GM18873 (cell line): ENCODE measurements at regions not wholly inside any gene's neighbourhood (a gene's known extent, or its start where the extent isn't known, plus 50 kb on each side); places are given as distances from the start of the nearest gene placed in this dataset.

Experiments
- ATAC-seq: cut with Tn5 transposase; IDR thresholded peaks from one replicate; pipeline ENCODE4 v1.9.1; 2021; ENCODE audit warnings: mild to moderate bottlenecking, moderate library complexity, moderate number of reproducible peaks; ENCODE audit not compliant: unreplicated experiment, low FRiP score

DNA sequence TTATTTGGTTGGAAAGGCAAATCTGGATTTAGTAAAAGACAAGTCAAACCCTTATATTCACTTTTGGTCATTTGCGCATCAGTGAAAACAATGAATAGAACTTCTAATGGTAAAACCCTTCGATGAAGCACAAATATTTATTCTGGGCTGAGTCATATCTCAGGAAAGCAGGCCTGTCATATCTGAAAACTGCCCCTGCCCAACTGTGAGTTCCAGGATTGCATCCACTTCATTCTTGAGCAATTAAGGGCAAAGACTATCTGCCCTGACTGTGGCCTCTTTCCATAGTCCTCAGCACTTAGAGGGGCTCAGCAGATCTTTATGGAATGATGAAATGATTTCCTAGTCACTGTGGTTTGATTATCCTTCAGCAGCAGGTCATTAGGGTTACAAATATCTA lies 795.2 kb upstream of the ID2 start:
- ATAC-seq, result no peak

DNA sequence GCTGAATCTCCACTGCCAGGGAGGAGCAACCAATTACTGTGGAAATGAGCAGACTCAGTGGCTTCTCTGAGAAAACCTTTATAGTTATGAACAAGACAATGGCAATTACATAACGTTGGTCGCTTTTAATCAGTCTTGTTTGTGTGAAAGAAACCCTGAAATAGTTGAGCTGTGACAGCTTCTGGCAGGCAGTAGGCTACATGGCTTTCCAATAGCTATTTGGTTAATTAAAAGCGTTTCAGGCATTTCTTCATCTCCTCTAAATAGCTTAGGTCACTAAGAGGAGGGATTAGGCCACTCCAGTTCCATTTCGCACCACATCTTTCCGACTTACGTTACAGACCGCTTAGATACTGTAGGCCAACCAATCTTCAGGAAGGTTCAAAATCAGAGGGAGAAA lies 794.4 kb upstream of the ID2 start:
- ATAC-seq, result no peak

DNA sequence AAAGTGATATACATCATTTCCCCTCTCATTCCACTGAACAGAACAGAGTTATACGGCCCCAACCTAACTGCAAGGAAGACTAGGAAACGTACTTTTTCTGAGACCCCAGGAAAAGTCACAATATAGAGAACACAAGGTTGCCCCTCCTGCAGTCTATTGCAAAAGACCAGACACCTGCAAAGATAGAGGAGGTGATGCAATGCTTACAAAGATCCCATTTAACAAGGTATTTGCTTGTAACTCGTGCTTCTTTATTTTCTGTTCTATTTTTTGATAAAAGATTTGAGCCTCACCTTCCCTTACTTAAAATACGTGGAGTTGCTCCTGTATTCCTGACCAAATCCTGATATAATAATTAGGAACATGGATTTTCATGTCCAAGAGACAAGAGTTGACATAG lies 793.0 kb upstream of the ID2 start:
- ATAC-seq, result no peak

DNA sequence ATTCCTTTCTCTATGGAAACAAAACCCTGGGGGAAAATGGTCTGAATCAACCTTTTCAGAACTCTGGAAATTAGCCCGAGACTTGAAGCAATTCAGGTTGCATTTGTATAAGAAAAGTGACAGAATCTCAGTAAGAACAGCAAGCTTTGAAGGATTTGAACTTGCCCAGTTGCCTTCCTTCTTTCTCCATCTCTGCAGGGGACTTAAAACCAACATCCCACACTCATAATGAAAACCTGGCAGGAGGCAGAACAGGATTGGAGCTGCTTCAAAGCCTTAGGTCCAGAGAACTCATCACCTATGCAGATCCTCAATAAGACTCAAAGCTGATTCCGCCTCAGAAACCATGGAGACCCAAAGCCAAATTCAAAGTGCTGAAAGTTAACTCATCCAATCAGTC lies 790.5 kb upstream of the ID2 start:
- ATAC-seq, result no peak

DNA sequence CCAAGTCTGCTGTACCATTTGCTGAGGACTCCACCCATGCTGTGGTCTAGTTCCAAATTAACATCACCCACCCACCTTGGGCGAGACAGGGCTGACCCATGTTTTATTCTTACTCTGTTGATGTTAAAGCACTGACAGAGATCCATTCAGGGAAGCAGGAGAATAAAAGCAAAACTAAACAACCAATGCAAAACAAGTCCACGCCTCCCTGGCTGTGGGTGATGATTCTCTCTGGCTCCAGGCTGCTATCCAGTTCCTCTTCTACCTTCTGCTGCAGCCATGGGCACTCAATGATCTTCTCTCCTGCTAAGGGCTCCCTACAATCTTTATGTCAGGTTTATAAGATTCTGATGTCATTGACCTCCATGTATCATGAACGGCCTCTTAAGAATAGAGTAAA lies 786.6 kb upstream of the ID2 start:
- ATAC-seq, result no peak

DNA sequence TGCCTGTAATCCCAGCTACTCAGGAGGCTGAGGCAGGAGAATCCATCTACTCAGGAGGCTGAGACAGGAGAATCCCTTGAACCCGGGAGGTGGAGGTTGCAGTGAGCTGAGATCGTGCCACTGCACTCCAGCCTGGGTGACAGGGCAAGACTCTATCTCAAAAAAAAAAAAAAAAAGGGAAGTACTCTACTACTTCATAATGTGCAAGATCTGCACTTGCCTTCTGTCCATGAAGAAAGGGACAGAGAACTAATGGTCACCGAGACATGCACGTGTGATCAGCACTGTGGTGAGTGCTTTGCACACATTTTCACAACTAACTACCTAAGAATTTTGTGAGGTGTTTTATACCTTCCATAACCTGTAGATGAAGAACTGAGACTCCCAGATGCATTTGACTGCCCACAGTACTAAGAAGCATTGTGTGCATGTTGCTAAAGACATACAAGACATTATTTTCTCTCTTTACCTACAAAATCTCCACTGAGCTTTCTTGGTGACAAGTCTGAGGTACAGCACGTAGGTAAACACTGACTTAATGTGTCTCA lies 784.8 kb upstream of the ID2 start:
- no peak for ATAC-seq

DNA sequence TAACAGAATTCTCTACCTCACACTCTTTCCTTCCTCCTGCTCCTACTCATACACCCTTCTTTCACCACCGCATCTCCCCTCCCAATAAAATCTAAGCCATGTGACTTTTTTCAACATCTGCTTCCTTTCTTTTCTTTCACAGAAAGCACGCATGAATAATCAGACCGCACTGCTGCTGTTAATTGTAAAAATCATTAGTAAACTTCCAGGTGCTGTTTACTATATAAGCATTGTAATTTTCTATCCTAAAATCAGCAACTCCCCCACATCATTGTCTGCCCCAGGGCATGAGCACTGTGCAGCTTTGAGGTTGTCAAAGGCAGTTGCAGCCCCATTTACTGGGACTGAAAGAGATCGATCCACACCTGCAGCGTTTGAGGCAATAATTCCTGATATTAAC lies 782.6 kb upstream of the ID2 start:
- no peak for ATAC-seq

DNA sequence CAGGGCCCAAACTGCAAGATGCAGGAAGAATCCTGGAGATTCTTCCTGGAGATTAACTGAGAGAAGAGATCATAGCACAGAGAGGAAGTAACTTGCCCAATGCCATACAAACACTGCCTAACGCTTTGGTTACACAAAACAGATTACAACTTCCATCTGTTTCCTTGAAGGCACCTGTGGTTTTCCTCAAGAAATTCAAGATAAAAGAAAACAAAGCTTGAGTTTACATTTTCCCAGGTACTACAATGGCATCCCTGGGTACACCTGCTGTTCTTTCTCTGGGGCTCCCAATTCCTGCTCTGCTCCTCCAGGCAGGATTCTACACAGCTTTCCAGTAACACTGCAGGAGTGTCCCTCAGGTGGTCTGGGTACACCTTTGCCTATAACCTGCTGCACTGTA lies 781.9 kb upstream of the ID2 start:
- no peak for ATAC-seq

DNA sequence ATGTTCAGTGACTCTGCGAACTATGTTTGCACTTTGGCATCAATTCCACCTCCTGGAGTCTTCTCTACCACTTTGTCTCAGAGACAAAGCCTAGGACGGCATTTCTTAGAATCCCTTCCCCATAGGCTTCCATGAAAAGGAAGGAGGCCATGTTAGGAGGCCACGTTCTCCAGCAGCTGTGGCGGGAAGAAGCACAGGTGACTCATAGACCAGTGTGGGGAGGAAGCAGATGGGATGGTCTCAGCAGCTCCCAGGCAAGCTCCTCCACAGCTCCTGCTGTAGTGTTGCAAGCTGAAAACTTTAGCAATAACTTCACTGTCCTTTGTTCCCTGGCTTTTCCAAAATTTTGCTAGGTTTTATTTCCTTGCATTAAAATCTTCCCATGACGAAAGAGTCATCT lies 781.3 kb upstream of the ID2 start:
- no peak for ATAC-seq

DNA sequence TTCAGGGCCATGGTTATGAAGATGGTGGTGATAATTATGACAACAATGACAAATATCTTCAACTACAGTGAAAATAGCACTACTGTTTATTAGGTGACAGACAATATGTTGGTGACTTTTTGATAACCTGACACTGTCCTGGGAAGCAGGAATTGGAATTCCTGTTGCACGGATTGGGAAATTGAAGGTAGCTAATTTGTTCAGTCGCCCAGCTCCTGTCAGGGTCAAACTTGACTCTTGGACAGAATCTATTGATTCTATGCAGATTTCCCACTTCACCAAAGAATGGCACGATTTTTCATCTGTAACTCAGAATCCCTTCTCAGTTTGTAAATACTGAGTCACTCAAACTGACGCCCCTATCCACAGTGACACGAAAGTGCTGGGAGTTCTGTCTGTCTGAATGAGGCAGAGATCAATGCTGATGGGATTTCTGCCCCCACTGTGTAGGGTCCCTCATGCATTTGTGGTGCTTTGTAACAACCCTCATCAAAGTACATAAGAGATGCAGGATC lies 779.5 kb upstream of the ID2 start:
- ATAC-seq, result no peak

DNA sequence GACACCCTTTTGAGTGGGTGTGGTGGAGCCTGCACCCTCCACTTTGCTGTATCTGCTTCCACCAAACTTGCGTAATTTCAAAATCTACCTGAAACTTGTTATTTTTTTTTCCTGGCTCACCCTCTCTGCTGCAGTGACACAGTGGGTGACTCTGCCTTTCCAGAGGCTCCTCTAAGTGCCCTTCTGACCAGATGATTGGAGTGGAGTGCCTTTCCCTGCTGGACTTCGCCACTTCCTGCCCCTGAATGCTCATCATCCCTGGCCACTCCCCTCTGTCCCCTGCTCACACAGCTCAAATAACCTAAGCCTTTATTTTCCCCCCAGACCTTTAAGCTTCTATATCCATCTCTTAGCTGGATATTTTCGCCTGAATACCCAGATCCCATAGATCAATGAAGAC lies 777.5 kb upstream of the ID2 start:
- no peak for ATAC-seq

DNA sequence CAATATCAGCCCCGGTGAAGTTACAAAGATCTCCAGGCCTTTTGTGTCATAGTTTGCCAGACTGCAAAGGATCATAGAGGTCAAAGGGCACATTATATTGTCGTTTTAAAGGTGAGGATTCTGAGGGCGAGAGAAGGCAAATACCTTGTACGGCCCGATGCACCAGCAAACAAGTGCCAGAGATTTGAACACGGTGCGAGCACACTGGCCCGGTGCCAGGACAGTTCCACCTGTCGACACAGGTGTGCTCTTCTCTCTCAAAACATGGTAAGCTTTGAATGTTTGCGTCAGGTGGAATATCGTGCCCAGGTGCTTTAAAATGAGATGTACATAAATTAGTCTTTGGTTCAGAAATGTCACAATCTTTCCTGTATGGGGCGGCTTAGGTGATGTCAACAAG lies 776.1 kb upstream of the ID2 start:
- no peak for ATAC-seq

DNA sequence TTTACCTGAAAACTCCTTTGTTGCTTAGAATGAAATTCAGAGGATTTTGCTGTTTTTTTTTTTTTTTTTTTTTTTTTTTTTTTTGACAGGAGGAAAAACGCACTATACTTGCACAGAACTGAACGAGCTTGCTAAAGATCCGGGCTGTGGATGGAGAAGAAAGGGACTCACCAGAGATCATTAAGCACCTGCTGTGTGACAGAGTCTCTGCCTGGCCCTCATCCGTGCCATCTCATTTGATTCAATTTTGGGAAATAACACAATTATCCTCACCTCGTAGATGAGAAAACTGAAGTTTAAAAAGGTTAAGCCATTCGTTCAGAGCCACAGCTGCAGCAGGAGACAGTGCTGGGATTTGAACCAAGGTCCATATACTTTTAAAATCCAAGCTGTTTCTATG lies 775.4 kb upstream of the ID2 start:
- no peak for ATAC-seq

DNA sequence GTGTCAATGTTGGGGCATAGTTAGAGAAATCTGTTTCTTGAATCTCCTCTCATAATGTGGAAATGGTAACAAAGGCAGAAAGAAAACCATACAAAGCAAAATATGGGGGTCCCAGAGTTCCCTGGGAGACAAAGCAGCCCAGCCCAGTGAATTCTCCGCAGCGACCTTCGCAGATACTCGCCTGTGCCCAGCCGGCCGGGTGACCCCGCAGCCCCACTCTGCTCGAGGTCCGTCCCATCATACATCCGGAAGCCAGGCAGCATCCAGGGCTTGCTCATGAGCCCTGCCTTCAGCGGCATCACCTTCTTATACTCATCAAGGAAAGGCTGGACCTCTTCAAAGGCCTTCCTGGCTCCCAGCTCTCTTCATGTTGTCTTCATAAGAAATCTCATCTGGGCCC lies 774.8 kb upstream of the ID2 start:
- ATAC-seq, result no peak

DNA sequence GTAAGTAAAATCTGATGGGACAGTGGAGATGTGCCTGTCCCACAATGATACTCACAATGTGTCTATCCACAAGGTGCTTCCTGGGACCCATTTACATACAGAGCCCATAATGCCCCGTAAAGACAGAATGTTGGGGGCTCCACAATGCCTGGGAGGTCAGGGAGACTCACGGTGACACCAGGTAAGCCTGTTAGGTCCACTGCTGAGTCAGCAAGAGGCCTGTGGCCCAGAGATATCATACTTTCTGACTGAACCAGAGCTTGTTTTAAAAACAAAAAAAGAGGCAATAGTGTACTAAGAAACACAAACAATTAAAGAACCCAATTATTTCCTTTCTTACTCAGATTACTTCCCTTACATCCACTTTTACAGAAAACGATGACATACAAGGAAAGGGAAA lies 771.1 kb upstream of the ID2 start:
- no peak for ATAC-seq

DNA sequence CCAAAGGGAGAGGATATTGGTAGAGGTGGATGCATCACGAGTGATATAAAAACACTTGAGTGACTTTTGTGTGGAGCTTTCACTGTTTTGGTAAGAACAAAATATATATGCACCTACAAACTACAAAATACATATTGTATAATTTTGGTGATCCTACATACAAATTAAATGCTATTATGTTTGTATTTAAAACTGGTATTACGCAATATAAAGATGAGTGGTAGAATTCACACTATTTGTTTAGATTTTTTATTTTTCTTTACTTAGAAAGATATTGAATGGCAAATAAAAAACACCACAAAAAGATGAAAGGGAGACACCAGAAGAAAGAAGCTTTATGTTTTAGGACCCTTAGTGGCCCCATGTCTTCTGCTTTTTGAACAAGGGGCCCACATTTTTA lies 770.7 kb upstream of the ID2 start:
- no peak for ATAC-seq

DNA sequence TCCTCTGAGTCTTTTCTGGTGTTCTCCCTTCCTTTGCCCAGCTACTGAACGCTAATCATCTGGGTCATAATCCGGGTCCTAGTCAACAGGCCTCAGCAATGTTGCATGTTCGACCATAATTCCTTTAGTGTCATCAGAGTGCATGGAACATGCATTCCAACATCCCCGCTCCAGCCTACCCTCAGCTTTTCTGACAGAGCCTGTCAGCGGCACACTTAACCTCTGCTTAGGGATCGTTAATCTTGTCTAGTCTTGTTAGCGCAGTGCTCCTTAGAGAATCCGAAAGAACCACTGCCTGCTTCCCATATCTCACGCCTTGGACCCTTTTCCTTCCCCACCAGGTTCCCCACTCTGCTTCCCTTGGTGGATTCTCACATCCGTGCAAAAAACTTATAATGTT lies 767.9 kb upstream of the ID2 start:
- no peak for ATAC-seq

DNA sequence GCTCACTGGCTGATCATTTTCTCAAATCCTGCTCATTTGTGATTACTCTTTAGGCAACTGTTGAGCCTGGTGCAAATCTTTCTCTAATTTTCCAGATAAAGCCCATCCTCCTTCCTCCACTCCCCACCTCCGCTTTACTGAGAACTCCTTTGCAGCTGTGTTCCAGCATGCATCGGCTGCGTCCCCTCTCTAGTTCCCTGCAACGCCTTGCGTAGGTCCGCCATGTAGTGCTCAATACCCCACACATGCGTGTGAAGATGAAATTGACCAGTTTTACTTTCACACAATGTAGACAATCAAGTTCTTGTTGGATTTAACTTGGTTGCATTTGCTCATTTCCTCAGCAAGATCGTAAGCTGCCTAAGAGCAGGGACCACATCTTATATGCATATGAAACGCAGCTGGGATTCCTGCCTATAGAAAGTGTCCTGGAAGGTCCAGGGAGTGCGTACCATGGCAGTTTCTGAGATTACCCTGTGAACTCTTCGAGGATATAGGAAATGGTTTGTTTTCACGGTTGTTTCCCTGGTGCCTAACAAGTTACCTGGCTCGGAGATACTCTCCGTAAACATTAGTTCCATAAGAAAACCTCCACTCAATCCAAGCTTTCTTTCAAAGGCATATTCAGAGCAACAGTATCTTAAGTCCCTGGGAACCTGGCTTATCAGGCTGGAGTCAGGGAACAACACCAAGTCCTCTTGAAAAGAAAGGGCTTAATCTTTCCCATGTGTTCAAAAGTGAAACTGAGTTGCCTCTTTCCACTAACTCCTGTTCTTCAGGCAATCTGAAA lies 766.4 kb upstream of the ID2 start:
- no peak for ATAC-seq

DNA sequence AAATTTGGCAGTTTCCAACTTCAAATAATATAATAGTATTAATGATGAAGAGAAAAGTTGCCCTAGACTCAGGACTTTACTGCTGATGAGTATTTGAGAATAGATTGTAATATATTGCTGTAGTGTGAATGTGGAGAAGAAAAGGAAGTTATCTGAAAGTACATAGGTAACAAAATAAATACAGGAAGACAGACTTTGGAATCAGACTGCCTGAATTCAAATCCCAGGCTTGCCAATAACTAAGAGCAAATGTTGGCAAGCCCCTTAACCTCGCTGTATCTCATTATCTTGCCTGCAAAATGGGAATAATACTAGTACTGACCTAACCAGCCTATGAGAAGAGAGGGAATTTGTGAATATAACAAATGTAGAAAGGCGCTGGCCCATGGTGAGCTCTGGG lies 765.2 kb upstream of the ID2 start:
- ATAC-seq, result no peak

DNA sequence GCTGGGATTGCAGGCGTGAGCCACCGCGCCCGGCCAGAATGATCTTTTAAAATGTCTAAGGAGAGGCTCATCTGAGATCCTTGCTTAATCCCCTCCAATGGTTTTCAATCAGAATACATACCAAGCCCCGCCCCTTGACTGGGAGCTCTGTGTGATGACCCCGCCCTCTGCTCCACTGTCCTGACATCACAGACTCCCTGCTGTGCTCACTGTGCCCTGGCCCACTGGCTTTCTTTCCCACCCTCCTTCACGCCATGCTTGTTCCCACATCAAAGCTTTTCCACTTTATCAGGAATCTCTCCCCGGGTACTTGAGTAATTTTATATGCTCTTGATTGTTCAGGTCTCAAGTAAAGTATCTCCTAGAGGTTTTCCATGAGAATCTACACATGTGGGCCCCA lies 762.3 kb upstream of the ID2 start:
- no peak for ATAC-seq

DNA sequence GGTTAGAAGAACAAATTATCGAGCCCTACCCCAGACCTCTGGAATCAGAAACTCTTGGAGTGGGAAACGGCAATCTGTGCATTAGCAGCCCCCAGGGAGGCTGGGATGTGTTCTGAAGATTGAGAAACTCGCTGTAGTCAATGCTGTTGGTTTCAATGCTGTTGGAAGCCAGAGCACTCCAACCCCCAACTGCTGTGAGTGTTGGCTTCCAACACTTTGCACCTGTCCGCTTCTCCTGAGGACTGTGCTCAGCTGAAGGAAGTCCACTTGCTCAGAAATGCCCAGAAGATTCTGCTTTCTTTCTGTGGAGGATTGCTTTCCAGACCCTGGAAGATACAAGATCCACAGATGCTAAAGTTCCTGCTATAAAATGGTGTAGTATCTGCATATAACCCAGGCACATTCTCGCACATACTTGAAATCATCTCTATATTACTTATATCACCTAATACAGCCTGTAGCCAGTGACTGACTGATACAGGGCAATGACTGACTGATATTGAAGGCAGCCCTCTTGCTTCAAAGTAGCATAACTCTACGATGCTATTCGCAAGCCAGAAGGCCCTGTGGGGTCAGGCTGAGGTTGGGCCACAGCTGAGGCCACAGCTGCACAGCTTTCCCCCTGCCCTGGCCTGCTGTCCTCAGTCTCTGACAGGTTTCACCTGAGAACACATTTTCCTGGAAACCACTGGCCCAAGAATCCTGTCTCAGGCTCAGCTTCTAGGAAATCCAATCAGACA lies 757.7 kb upstream of the ID2 start:
- ATAC-seq, result no peak

DNA sequence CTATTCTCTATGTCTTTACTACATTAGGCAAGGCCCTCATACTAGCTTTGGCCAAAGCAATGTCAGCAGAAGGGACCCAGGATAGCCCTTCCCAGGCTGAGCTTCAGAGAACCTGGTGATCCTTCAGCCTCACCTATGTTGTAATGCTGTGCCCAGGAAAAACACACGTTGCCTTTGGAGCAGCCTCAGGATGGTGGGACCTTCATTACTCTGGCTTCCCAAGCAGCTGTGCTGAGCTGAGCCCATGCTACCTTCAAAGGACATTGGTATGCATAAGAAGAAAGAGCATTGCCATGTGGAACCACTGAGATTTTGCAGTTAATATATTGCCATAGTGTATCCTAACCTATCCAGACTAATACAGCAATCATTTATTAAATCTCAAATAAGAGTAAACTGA lies 756.4 kb upstream of the ID2 start:
- ATAC-seq, result no peak
